ENCODE measurements at regions not wholly inside any gene's neighbourhood (a gene's known extent, or its start where the extent isn't known, plus 50 kb on each side); places are given as distances from the start of the nearest gene placed in this dataset.

DNA sequence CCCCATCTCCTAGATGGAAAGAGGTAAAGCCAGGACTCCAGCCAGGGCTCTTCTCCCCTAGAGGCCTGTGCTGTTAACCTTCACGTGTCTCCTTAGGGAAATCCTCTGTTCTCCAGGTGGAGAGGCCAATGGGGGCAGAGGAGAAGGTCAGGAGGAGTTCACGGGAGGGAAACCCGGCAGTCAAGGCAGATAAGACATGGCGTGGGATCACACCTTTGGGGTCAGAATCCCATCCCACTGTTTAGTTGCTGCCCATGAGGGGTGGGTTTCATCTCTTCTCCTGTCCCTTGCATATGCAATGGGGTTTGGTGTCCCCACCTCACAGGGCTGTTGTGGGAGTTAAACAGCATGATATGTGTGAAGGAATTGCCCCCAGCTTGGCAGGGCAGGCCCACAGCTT is 469.7 kb downstream of the TBC1D22A start:
- Histone ChIP-seq H3K4me1 (ENCODE audit: control insufficient read depth, insufficient read depth, low read length) (no peaks in the 10 kb centered on the region), H3K36me3 (ENCODE audit: control insufficient read depth, insufficient read depth, low read length) (no peaks in the 10 kb centered on the region), H3K27me3 (ENCODE audit: control insufficient read depth, insufficient read depth, low read length) (no peaks in the 10 kb centered on the region), H3K4me3 (ENCODE audit: low read depth in 2 of 2, low read length in 2 of 2) (no peak overlapping the region), H3K9me3 (ENCODE audit: control insufficient read depth, insufficient read depth, low read depth, low read length) (no peaks in the 10 kb centered on the region), H3K27ac (ENCODE audit: low read length) (no peak overlapping the region)
- DNase-seq (ENCODE audit: low read depth, low spot score) (no peak), ATAC-seq (no peak)
- in situ Hi-C loops (cut with HindIII; ENCODE audit: low pct_unique_long_range_greater_than_20kb, low sequenced_read_pairs) (no loop called here), intact Hi-C loops (cut with micrococcal nuclease; ENCODE audit: unreplicated experiment) (no loop called here)
- no peak for TF ChIP-seq REST (IDR thresholded peaks at IDR 0.05; ENCODE audit: insufficient read depth in 1 of 2, low read depth in 2 of 2, low read length in 1 of 2)
- ChIA-PET POLR2A (no interaction called here), CTCF (no interaction called here)
- BruUV-seq (replicated peaks), result no TSS peak

- Histone ChIP-seq H3K36me3 (ENCODE audit: control insufficient read depth, insufficient read depth, low read length) (no peaks in the 10 kb centered on the region), H3K4me3 (ENCODE audit: low read depth in 2 of 2, low read length in 2 of 2) (no peak overlapping the region), H3K4me1 (ENCODE audit: control insufficient read depth, insufficient read depth, low read length) (no peaks in the 10 kb centered on the region), H3K27ac (ENCODE audit: low read length) (no peak overlapping the region), H3K27me3 (ENCODE audit: control insufficient read depth, insufficient read depth, low read length) (no peaks in the 10 kb centered on the region), H3K9me3 (ENCODE audit: control insufficient read depth, insufficient read depth, low read depth, low read length) (no peaks in the 10 kb centered on the region)
- no peak for TF ChIP-seq CTCF (IDR thresholded peaks at IDR 0.05)
- no peak for TF ChIP-seq SIN3A (IDR thresholded peaks at IDR 0.05; ENCODE audit: borderline replicate concordance, insufficient read depth, low read depth, low read length)
- TF ChIP-seq TCF7L2 (IDR thresholded peaks at IDR 0.05; ENCODE audit: low read depth, low read length), result no peak
- TF ChIP-seq REST (IDR thresholded peaks at IDR 0.05; ENCODE audit: insufficient read depth in 1 of 2, low read depth in 2 of 2, low read length in 1 of 2), result no peak
- no peak for TF ChIP-seq POLR2AphosphoS5 (IDR thresholded peaks at IDR 0.05; ENCODE audit: low read depth, low read length)
- POLR2A ChIA-PET, result no interaction called here
- in situ Hi-C loops (cut with HindIII; ENCODE audit: low pct_unique_long_range_greater_than_20kb, low sequenced_read_pairs), result no loop called here
- BruUV-seq (replicated peaks), result no TSS peak
- DNase-seq (ENCODE audit: low read depth, low spot score) (no peak), ATAC-seq (no peak)
- intact Hi-C loops (cut with micrococcal nuclease; ENCODE audit: unreplicated experiment), result no loop called here
- CTCF ChIA-PET, result no interaction called here
Measured at GRCh38 chr22:47231759-47232158, 469.3 kb downstream of the TBC1D22A start.

All from Panc1 (cell line).